SK-N-SH treated with all-trans-retinoic acid at 6 μM for 48 hours (cell line): ENCODE measurements at regions not wholly inside any gene's neighbourhood (a gene's known extent, or its start where the extent isn't known, plus 50 kb on each side); places are given as distances from the start of the nearest gene placed in this dataset.

Experiments used
- ATAC-seq: fragments of 200-7000 bp; cut with Tn5 transposase; 3 replicates; pipeline ENCODE4 v1.9.1; 2020; ENCODE audit warnings: mild to moderate bottlenecking, moderate library complexity
- ARNTL ChIP-seq: fragments of 450-650 bp; formaldehyde crosslinking; IDR thresholded peaks from 2 replicates; pipeline ENCODE4 v1.5.0; 2020; ENCODE audit warnings: low read depth, mild to moderate bottlenecking, moderate library complexity, borderline replicate concordance
- BACH2 ChIP-seq: fragments of 250-450 bp; sonication (Bioruptor Pico); IDR thresholded peaks from 2 replicates; pipeline ENCODE4 v1.9.0; 2021; ENCODE audit warnings: mild to moderate bottlenecking, borderline replicate concordance
- CREB5 ChIP-seq: fragments of 250-450 bp; sonication (Bioruptor Pico); IDR thresholded peaks from 2 replicates; pipeline ENCODE4 v1.5.1; 2020; ENCODE audit warnings: low read depth, mild to moderate bottlenecking, moderate library complexity
- CSDC2 ChIP-seq: fragments of 250-450 bp; sonication (Bioruptor Pico); IDR thresholded peaks from 2 replicates; pipeline ENCODE4 v1.5.0; 2020; ENCODE audit warnings: mild to moderate bottlenecking, moderate library complexity
- ESRRG ChIP-seq: fragments of 250-450 bp; sonication (Bioruptor Pico); IDR thresholded peaks from 2 replicates; pipeline ENCODE4 v1.6.1; 2021; ENCODE audit warnings: mild to moderate bottlenecking
- GLIS3 ChIP-seq: fragments of 250-450 bp; sonication (Bioruptor Pico); IDR thresholded peaks from 2 replicates; pipeline ENCODE4 v1.5.0; 2020; ENCODE audit warnings: mild to moderate bottlenecking, moderate library complexity
- ISL1 ChIP-seq: fragments of 250-450 bp; sonication (Bioruptor Pico); IDR thresholded peaks from 2 replicates; pipeline ENCODE4 v2.1.2; 2022; ENCODE audit warnings: mild to moderate bottlenecking, moderate library complexity
- OSR1 ChIP-seq: fragments of 250-450 bp; sonication (Bioruptor Pico); IDR thresholded peaks from 2 replicates; pipeline ENCODE4 v1.8.0; 2022; ENCODE audit warnings: moderate library complexity, mild to moderate bottlenecking, inconsistent platforms
- PATZ1 ChIP-seq: fragments of 250-450 bp; sonication (Bioruptor Pico); IDR thresholded peaks from 2 replicates; pipeline ENCODE4 v1.8.0; 2020; ENCODE audit warnings: mild to moderate bottlenecking, moderate library complexity, borderline replicate concordance
- PPARA ChIP-seq: fragments of 250-450 bp; sonication (Bioruptor Pico); IDR thresholded peaks from 2 replicates; pipeline ENCODE4 v1.5.0; 2020; ENCODE audit warnings: mild to moderate bottlenecking, borderline replicate concordance
- SNAI2 ChIP-seq: fragments of 250-450 bp; sonication (Bioruptor Pico); IDR thresholded peaks from 2 replicates; pipeline ENCODE4 v1.5.0; 2020; ENCODE audit warnings: mild to moderate bottlenecking, moderate library complexity
- TOX ChIP-seq: fragments of 250-450 bp; sonication (Bioruptor Pico); IDR thresholded peaks from 2 replicates; pipeline ENCODE4 v1.8.0; 2021; ENCODE audit warnings: mild to moderate bottlenecking, moderate library complexity, borderline replicate concordance
- TSHZ2 ChIP-seq: fragments of 250-450 bp; sonication (Bioruptor Pico); IDR thresholded peaks from 2 replicates; pipeline ENCODE4 v1.5.0; 2020; ENCODE audit warnings: mild to moderate bottlenecking, moderate library complexity
- ZC3H10 ChIP-seq: fragments of 250-450 bp; sonication (Bioruptor Pico); IDR thresholded peaks from 2 replicates; pipeline ENCODE4 v1.5.1; 2021; ENCODE audit warnings: mild to moderate bottlenecking, moderate library complexity
- ZFP3 ChIP-seq: fragments of 250-450 bp; sonication (Bioruptor Pico); IDR thresholded peaks from 2 replicates; pipeline ENCODE4 v1.5.0; 2020; ENCODE audit warnings: mild to moderate bottlenecking, moderate library complexity
- ZNF565 ChIP-seq: fragments of 450-650 bp; formaldehyde crosslinking; conservative IDR thresholded peaks from 2 replicates; pipeline ENCODE4 v1.5.0; 2020; ENCODE audit warnings: low read depth, mild to moderate bottlenecking, moderate library complexity
- ZNF8 ChIP-seq: fragments of 450-650 bp; formaldehyde crosslinking; IDR thresholded peaks from 2 replicates; pipeline ENCODE4 v1.5.0; 2020; ENCODE audit warnings: mild to moderate bottlenecking, moderate library complexity

GRCh38 chr15:47400603-47401002 is 316.7 kb upstream of the SEMA6D start:
- no peak for ATAC-seq
- TF ChIP-seq OSR1 (CRISPR knock-in tag) (no peak), ISL1 (CRISPR knock-in tag) (no peak), GLIS3 (no peak), PATZ1 (CRISPR knock-in tag) (no peak), CREB5 (CRISPR knock-in tag) (no peak), TSHZ2 (CRISPR knock-in tag) (no peak), ARNTL (CRISPR knock-in tag) (no peak), ZFP3 (CRISPR knock-in tag) (no peak), TOX (CRISPR knock-in tag) (no peak)

- no peak for ATAC-seq
These were observed 315.9 kb upstream of the SEMA6D start for GRCh38 chr15:47401427-47401826.

More at GRCh38 chr15:47401427-47401826, 315.9 kb upstream of the SEMA6D start:
- TF ChIP-seq CREB5 (CRISPR knock-in tag) (no peak), OSR1 (CRISPR knock-in tag) (no peak), ZC3H10 (CRISPR knock-in tag) (no peak), SNAI2 (no peak), ESRRG (CRISPR knock-in tag) (no peak), PPARA (CRISPR knock-in tag) (no peak), TSHZ2 (CRISPR knock-in tag) (no peak), ZNF565 (CRISPR knock-in tag) (no peak), ISL1 (CRISPR knock-in tag) (no peak), CSDC2 (no peak), PATZ1 (CRISPR knock-in tag) (no peak), ZNF8 (CRISPR knock-in tag) (no peak), GLIS3 (no peak), TOX (CRISPR knock-in tag) (no peak), BACH2 (no peak)
